ENCODE measurements at regions not wholly inside any gene's neighbourhood (a gene's known extent, or its start where the extent isn't known, plus 50 kb on each side); places are given as distances from the start of the nearest gene placed in this dataset.
A peak's percentile ranks its signal among the peaks of the same experiment; 100 is the strongest.

- ATAC-seq = no peak
- H3K4me1 ChIP-seq (replicated peaks in 1 of 2; ENCODE audit: control insufficient read depth in 2 of 2, insufficient read depth in 2 of 2, low read length in 2 of 2) = no peaks in the 10 kb centered on the region
- H3K4me3 ChIP-seq = no peak overlapping the region
- in situ Hi-C loops (cut with MboI) (no loop called here), intact Hi-C loops (cut with micrococcal nuclease) (no loop called here)
- BruUV-seq (replicated peaks) = no TSS peak
- H3K36me3 ChIP-seq (ENCODE audit: control insufficient read depth, insufficient read depth, low read length) = no peaks in the 10 kb centered on the region
- POLR2A ChIA-PET = no interaction called here
- no peak overlapping the region for H2AFZ ChIP-seq (ENCODE audit: low read depth, low read length)
- no peak overlapping the region for H3K9ac ChIP-seq (ENCODE audit: insufficient read depth in 1 of 2, low read depth in 2 of 2, low read length in 2 of 2)
- no peak for FAIRE-seq
- no peak overlapping the region for H3K4me2 ChIP-seq (ENCODE audit: insufficient read depth, low read length)
- DNase-seq (ENCODE audit: extremely low read depth in 1 of 4, low spot score in 3 of 4) = no peak
- H3K27me3 ChIP-seq (ENCODE audit: control insufficient read depth in 2 of 2, insufficient read depth in 2 of 2, low read length in 2 of 2) = no peaks in the 10 kb centered on the region
- no peak overlapping the region for H3K27ac ChIP-seq (ENCODE audit: extremely low read depth, low read depth, low read length)
- CTCF ChIA-PET (ENCODE audit: low intra/inter-chr PET ratio) = no interaction called here
- WGBS (ENCODE audit: insufficient coverage, low coverage, missing lambda C conversion rate) = 0% methylated on average over 1 of the region's 1 CpG
- no peaks in the 10 kb centered on the region for H4K20me1 ChIP-seq (replicated peaks; ENCODE audit: control insufficient read depth, insufficient read depth, low read length)
- H3K9me3 ChIP-seq (replicated peaks; ENCODE audit: control insufficient read depth, insufficient read depth, low read depth, low read length) = no peaks in the 10 kb centered on the region
- H3K9me1 ChIP-seq (ENCODE audit: control insufficient read depth, insufficient read depth, low read length) = no peaks in the 10 kb centered on the region
- no peaks in the 10 kb centered on the region for H3K79me2 ChIP-seq (ENCODE audit: control insufficient read depth, insufficient read depth, low read length)
- no peak for TF ChIP-seq CCAR2 (IDR thresholded peaks at IDR 0.05; ENCODE audit: low read depth, low read length)
- TF ChIP-seq MEF2D (tag; conservative IDR thresholded peaks at IDR 0.05; ENCODE audit: low read depth) = no peak
- no peak for TF ChIP-seq ZNF140 (CRISPR knock-in tag; IDR thresholded peaks at IDR 0.05)
- TF ChIP-seq ID3 (CRISPR knock-in tag; IDR thresholded peaks at IDR 0.05) = no peak
- TF ChIP-seq ID3 (tag; IDR thresholded peaks at IDR 0.05) = no peak
- TF ChIP-seq KLF10 (CRISPR knock-in tag; IDR thresholded peaks at IDR 0.05) = no peak
Observed at GRCh38 chr6:141488488-141488887, 644.2 kb upstream of the GJE1 start.

- Histone ChIP-seq H3K4me2 (ENCODE audit: insufficient read depth, low read length) (no peak overlapping the region), H3K9ac (ENCODE audit: insufficient read depth in 1 of 2, low read depth in 2 of 2, low read length in 2 of 2) (no peak overlapping the region), H4K20me1 (replicated peaks; ENCODE audit: control insufficient read depth, insufficient read depth, low read length) (no peaks in the 10 kb centered on the region), H3K36me3 (ENCODE audit: control insufficient read depth, insufficient read depth, low read length) (no peaks in the 10 kb centered on the region), H3K79me2 (ENCODE audit: control insufficient read depth, insufficient read depth, low read length) (no peaks in the 10 kb centered on the region), H3K27me3 (ENCODE audit: control insufficient read depth in 2 of 2, insufficient read depth in 2 of 2, low read length in 2 of 2) (no peaks in the 10 kb centered on the region), H3K4me3 (no peak overlapping the region), H2AFZ (ENCODE audit: low read depth, low read length) (no peak overlapping the region), H3K27ac (ENCODE audit: extremely low read depth, low read depth, low read length) (no peak overlapping the region), H3K9me3 (replicated peaks; ENCODE audit: control insufficient read depth, insufficient read depth, low read depth, low read length) (no peaks in the 10 kb centered on the region), H3K9me1 (ENCODE audit: control insufficient read depth, insufficient read depth, low read length) (no peaks in the 10 kb centered on the region), H3K4me1 (replicated peaks in 1 of 2; ENCODE audit: control insufficient read depth in 2 of 2, insufficient read depth in 2 of 2, low read length in 2 of 2) (no peaks in the 10 kb centered on the region)
- ChIA-PET CTCF (ENCODE audit: low intra/inter-chr PET ratio) (no interaction called here), POLR2A (no interaction called here)
- ATAC-seq (no peak), DNase-seq (ENCODE audit: extremely low read depth in 1 of 4, low spot score in 3 of 4) (no peak), FAIRE-seq (no peak)
- TF ChIP-seq NFIX (CRISPR knock-in tag; IDR thresholded peaks at IDR 0.05; ENCODE audit: low read depth) = peak; percentile 97
- TF ChIP-seq ETV6 (IDR thresholded peaks at IDR 0.05; ENCODE audit: borderline replicate concordance in 1 of 2, low read depth in 2 of 2, low read length in 1 of 2) = no peak
- TF ChIP-seq ETV6 (CRISPR knock-in tag; IDR thresholded peaks at IDR 0.05; ENCODE audit: borderline replicate concordance) = no peak
- peak; percentile 98 for TF ChIP-seq NFIC (IDR thresholded peaks at IDR 0.05)
- TF ChIP-seq DNMT1 (IDR thresholded peaks at IDR 0.05) = no peak
- no peak for TF ChIP-seq GABPB2 (CRISPR knock-in tag; conservative IDR thresholded peaks at IDR 0.05)
- TF ChIP-seq TEAD4 (IDR thresholded peaks at IDR 0.05; ENCODE audit: low read length) = no peak
- no peak for TF ChIP-seq TEAD4 (CRISPR knock-in tag; IDR thresholded peaks at IDR 0.05; ENCODE audit: borderline replicate concordance)
- no peak for TF ChIP-seq CBFA2T2 (conservative IDR thresholded peaks at IDR 0.05)
- TF ChIP-seq JUN (IDR thresholded peaks at IDR 0.05; ENCODE audit: borderline replicate concordance, low read depth, low read length) = no peak
- no peak for TF ChIP-seq JUN (CRISPR knock-in tag; IDR thresholded peaks at IDR 0.05; ENCODE audit: borderline replicate concordance)
- TF ChIP-seq ZNF717 (CRISPR knock-in tag; IDR thresholded peaks at IDR 0.05) = no peak
- TF ChIP-seq ZNF436 (CRISPR knock-in tag; IDR thresholded peaks at IDR 0.05) = no peak
- no peak for TF ChIP-seq CREB1 (IDR thresholded peaks at IDR 0.05)
- TF ChIP-seq CREB1 (CRISPR knock-in tag; IDR thresholded peaks at IDR 0.05) = no peak
- TF ChIP-seq SMAD1 (IDR thresholded peaks at IDR 0.05; ENCODE audit: low read depth, low read length, partially characterized antibody) = peak; percentile 44
- no peak for TF ChIP-seq ATF7 (IDR thresholded peaks at IDR 0.05)
- under 1% methylated on average over 3 of the region's 3 CpGs for WGBS (ENCODE audit: insufficient coverage, low coverage, missing lambda C conversion rate)
- intact Hi-C loops (cut with micrococcal nuclease) = no loop called here
- in situ Hi-C loops (cut with MboI) = no loop called here
- no TSS peak for BruUV-seq (replicated peaks)
Observed at GRCh38 chr6:141486942-141487341, 645.8 kb upstream of the GJE1 start.

Measured in K562 (cell line).